Activated T-helper 1 cell treated with anti-CD3 and anti-CD28 coated beads, Interleukin-12 subunit alpha, Interleukin-12 subunit beta, Interleukin-2, Interleukin-4 antibody, amounts not matched to agents 30 ng/mL and 10 ng/mL and 1 ng/mL, durations not matched to agents 14 hours and 24 hours and 36 hours (primary cell): ENCODE measurements at regions not wholly inside any gene's neighbourhood (a gene's known extent, or its start where the extent isn't known, plus 50 kb on each side); places are given as distances from the start of the nearest gene placed in this dataset.

Experiments used
- DNase-seq: peaks from one replicate; pipeline ENCODE4 v3.0.0; 2021; ENCODE audit warnings: low spot score
- H3K27ac Mint-ChIP-seq: one replicate; pipeline ENCODE4 v1.8.0; 2021; ENCODE audit warnings: mild to moderate bottlenecking, mixed read lengths
- H3K27me3 Mint-ChIP-seq: one replicate; pipeline ENCODE4 v1.8.0; 2022; ENCODE audit warnings: mild to moderate bottlenecking, moderate library complexity, mixed read lengths; ENCODE audit not compliant: insufficient read depth
- H3K36me3 Mint-ChIP-seq: one replicate; pipeline ENCODE4 v1.8.0; 2021; ENCODE audit warnings: low read depth, mixed read lengths
- H3K4me1 Mint-ChIP-seq: one replicate; pipeline ENCODE4 v1.8.0; 2021; ENCODE audit warnings: low read depth, mixed read lengths
- H3K4me3 Mint-ChIP-seq: one replicate; pipeline ENCODE4 v1.8.0; 2021; ENCODE audit warnings: mild to moderate bottlenecking, moderate library complexity, mixed read lengths
- H3K9me3 Mint-ChIP-seq: one replicate; pipeline ENCODE4 v1.8.0; 2021; ENCODE audit warnings: mixed read lengths
- intact Hi-C: fragments of 100-400 bp; cut with micrococcal nuclease; formaldehyde crosslinking; loops from one replicate; pipeline ENCODE4 v1.15.1; 2024

DNA sequence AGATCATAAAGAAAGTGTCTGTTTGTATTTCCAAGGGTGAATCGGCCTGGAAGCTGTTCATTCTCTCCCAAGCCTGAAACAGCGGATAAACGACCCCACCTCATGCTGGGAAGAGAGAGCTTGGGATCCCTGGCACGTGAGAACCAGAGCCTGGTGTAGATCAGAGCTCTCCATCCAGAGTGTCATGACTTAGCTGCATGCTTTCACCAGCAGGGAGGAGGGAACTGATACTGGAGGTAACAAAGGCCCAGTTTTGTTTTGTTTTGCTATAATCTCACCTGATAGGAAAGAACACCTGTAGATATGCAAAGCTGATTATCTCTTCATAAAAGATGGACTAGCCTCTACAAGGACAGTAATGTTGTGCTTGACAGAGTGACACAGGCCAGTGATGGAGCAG is 236.6 kb downstream of the POM121L12 start:
- no peak overlapping the region for H3K27ac Mint-ChIP-seq
- no peaks in the 10 kb centered on the region for H3K36me3 Mint-ChIP-seq
- DNase-seq, result no peak
- intact Hi-C loops, result no loop called here
- H3K4me3 Mint-ChIP-seq, result no peak overlapping the region
- H3K27me3 Mint-ChIP-seq, result no peaks in the 10 kb centered on the region
- H3K4me1 Mint-ChIP-seq, result no peaks in the 10 kb centered on the region
- H3K9me3 Mint-ChIP-seq, result peaks cover 28% of the 10 kb centered on the region

DNA sequence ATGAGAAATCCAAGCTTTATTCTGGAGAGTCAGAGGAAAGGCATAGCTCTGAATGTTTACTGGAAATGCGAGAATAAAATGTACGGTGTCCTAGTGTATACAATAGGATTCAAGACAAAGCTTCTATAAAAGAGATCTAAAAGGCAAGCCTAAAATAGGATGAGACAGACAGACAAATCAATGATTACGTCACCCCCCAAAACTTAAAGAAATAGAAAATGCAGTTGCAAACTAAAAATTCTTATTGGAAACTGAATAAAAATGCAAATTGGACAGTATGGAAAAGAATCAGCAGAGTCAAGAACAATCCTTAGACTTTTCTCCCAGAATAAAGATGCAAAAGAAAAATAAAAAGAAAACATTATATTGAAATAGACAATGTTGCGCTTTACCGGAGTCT is 245.9 kb downstream of the POM121L12 start:
- H3K27me3 Mint-ChIP-seq, result no peaks in the 10 kb centered on the region
- H3K4me1 Mint-ChIP-seq, result no peaks in the 10 kb centered on the region
- DNase-seq, result no peak
- no peak overlapping the region for H3K4me3 Mint-ChIP-seq
- intact Hi-C loops, result no loop called here
- H3K9me3 Mint-ChIP-seq, result peaks cover 26% of the 10 kb centered on the region
- no peak overlapping the region for H3K27ac Mint-ChIP-seq
- no peaks in the 10 kb centered on the region for H3K36me3 Mint-ChIP-seq

DNA sequence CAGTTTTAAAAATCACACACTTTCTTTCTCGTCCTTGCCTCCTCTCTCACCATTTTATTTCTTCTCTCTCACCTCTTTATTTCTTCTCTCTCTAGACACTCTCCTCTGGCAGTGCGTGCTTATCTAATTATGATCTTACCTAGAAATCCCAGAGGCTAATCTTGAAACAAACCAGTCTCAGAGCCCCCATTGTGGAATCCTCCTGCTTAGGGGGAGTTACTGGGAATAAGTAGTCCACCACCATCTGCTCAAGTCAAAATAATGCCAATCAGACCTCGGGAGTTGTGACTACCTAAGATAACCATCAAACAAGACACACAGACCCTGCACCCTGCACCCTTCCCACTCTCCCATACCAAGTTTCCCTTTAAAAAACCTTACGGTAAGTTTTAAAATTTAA is 256.9 kb downstream of the POM121L12 start:
- Mint-ChIP-seq H3K4me1 (no peaks in the 10 kb centered on the region), H3K36me3 (no peaks in the 10 kb centered on the region), H3K9me3 (peaks cover 48% of the 10 kb centered on the region), H3K27me3 (no peaks in the 10 kb centered on the region), H3K27ac (no peak overlapping the region), H3K4me3 (no peak overlapping the region)
- intact Hi-C loops, result no loop called here
- DNase-seq, result no peak

DNA sequence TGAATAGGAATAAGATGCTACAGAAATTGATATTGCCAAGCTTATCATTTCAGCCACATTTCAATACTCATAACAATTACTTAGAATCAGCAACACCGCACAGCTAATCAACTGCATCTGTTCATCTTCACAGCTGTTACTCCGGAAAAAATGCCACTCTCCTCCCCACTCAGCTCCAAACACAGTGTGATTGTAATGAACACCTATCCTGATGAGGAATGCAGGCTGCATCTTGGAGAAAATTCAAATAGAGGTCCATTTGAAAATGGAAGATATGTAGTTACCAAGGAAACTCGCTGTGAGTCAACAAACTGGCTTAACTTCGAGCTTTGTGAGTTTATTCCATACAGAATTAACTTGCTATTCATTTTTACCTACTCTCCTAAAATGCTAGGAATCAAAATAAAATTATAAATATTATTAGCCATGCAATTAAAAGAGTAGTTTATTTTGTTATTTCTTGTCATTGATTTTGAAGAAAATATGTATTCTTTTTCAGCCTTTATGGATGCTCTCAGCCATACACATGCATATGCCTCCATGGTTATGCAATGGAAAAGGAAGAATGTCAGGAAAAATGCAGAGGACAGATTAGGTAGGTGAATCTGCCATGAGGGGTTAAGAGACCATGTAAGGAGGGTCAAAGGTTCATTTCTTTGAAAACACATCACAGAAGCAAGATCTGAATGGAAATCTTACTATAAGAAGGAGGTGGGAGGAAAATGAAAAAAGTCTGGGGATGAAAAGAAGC is 267.2 kb downstream of the POM121L12 start:
- DNase-seq, result no peak
- intact Hi-C loops, result no loop called here
- Mint-ChIP-seq H3K27ac (no peak overlapping the region), H3K27me3 (no peaks in the 10 kb centered on the region), H3K4me3 (no peak overlapping the region), H3K9me3 (peaks cover 39% of the 10 kb centered on the region), H3K4me1 (no peaks in the 10 kb centered on the region), H3K36me3 (no peaks in the 10 kb centered on the region)

DNA sequence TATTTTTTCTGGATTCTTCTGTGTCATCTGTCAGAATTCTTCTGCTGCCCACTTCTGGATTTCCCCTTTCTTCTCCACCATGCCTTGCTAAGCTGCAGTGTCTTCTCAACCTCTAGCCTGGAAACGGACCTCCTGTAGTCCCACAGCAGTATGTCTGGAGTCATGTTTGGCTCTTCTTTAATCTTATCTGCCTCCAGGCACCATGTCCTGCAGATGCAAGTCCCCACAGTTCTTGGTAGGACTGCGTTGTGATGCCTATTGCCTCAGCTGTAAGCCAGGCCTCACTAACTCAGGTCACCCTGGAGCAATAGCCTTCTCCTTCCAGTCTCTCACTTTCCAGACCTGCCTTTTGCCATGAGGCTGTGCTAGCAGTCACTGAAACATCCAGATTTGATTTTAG is 268.3 kb downstream of the POM121L12 start:
- peaks cover 41% of the 10 kb centered on the region for H3K9me3 Mint-ChIP-seq
- H3K4me3 Mint-ChIP-seq, result no peak overlapping the region
- H3K27ac Mint-ChIP-seq, result no peak overlapping the region
- intact Hi-C loops, result no loop called here
- H3K4me1 Mint-ChIP-seq, result no peaks in the 10 kb centered on the region
- H3K27me3 Mint-ChIP-seq, result no peaks in the 10 kb centered on the region
- H3K36me3 Mint-ChIP-seq, result no peaks in the 10 kb centered on the region
- DNase-seq, result no peak

DNA sequence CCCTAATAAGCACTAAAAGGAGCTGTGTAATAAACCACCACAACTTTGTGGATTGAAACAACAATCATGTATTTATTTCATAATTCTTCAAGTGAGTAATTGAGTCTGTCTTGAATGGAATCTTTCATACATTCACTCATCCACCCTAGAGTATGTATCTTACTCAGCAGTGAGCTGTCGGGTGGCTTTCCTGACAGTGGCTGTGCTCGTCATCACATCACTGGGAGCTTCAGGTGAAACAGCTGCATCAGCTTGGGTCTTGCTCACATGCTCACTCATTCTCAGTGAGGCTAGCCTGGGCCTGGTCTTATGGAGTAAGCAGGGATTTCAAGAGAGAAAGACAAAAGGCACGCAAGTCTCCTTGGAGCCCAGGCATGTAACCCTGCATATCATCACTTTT is 271.4 kb downstream of the POM121L12 start:
- no peaks in the 10 kb centered on the region for H3K4me1 Mint-ChIP-seq
- no peaks in the 10 kb centered on the region for H3K36me3 Mint-ChIP-seq
- no peak overlapping the region for H3K4me3 Mint-ChIP-seq
- H3K27ac Mint-ChIP-seq, result no peak overlapping the region
- H3K27me3 Mint-ChIP-seq, result no peaks in the 10 kb centered on the region
- DNase-seq, result no peak
- intact Hi-C loops, result no loop called here
- peaks cover 60% of the 10 kb centered on the region for H3K9me3 Mint-ChIP-seq

DNA sequence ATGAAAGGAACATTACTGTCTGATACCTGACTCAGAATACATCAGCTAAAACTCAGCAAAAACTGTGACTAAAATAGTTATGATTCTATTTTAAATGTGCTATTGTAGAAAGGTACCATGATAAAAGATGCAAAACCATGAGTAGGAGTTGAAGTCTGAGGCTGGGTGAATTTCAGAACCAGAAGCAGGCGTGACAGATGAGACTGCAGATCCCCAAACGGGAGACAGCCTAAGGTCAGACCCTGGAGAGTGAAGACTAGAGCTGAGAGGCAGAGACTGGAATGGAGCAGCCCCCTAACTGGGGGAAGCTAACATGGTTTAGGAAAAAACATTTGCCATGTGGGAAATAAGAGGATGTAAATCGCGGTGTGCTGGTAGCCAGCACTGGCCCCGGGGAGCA is 275.8 kb downstream of the POM121L12 start:
- no peaks in the 10 kb centered on the region for H3K27me3 Mint-ChIP-seq
- no peak overlapping the region for H3K4me3 Mint-ChIP-seq
- H3K36me3 Mint-ChIP-seq, result no peaks in the 10 kb centered on the region
- peaks cover 44% of the 10 kb centered on the region for H3K9me3 Mint-ChIP-seq
- DNase-seq, result no peak
- no peaks in the 10 kb centered on the region for H3K4me1 Mint-ChIP-seq
- H3K27ac Mint-ChIP-seq, result no peak overlapping the region
- intact Hi-C loops, result no loop called here

DNA sequence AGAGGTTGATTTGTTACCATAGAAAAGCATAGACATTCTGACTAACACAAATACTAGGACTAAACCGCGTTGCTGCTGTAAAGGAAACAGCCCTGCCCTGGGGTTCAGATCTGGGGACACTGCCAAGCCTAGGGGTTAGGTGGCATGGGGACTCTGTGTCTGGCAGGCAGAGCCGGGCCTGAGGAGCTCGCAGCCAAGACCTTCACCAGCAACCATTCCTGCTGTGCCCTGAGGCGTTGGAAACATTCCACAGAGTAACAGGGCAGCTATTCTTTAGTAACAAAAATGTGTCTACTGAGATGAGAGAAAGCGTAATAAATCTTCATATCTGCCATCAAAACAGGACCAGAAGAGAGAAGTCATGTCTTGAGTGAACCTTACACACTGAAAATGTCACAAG is 280.5 kb downstream of the POM121L12 start:
- intact Hi-C loops, result no loop called here
- Mint-ChIP-seq H3K4me3 (no peak overlapping the region), H3K27me3 (no peaks in the 10 kb centered on the region), H3K36me3 (no peaks in the 10 kb centered on the region), H3K27ac (no peak overlapping the region), H3K9me3 (peaks cover 21% of the 10 kb centered on the region), H3K4me1 (no peaks in the 10 kb centered on the region)
- DNase-seq, result no peak

DNA sequence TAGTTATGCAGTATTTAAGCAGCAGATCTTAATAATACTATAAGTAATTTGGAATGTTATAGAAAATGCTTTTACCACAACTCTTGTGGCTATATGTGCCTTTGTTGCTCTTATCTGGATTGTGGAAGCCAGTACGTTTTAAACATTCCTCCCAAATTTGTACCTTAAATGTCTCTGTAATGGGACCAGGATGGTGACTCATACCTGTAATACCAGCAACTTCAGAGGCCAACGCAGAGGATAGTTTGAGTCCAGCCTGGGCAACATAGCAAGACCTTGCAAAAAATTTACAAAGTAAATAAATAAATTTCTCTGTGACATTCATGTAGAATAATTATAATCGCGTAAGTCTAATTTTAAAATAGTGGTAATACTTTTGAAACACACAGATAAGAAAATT is 283.1 kb downstream of the POM121L12 start:
- H3K9me3 Mint-ChIP-seq, result peaks cover 27% of the 10 kb centered on the region
- no peak overlapping the region for H3K4me3 Mint-ChIP-seq

DNA sequence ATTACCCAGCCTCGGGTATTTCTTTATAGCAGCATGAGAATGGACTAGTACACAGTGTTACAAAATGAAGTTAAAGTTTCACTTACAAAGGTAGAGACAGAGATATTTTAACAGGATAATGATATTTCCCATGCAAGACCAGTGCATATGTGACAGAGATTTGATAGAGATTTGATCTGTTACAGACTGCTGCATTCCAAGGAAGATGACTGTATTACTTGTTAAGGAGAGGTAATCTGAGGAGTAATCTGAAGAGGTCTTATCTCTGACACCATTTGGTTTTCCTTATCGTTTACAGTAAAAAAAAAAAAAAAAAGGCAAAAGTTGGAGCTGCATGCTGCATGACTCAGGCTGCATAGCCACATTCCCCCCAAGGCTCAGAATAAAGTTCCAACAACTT is 289.6 kb downstream of the POM121L12 start:
- Mint-ChIP-seq H3K27ac (no peak overlapping the region), H3K4me1 (no peaks in the 10 kb centered on the region), H3K27me3 (no peaks in the 10 kb centered on the region), H3K9me3 (peaks cover 27% of the 10 kb centered on the region), H3K4me3 (no peak overlapping the region), H3K36me3 (no peaks in the 10 kb centered on the region)
- DNase-seq, result no peak
- intact Hi-C loops, result loop anchor here (10.0 kb wide), 2 partner anchors 60 to 80 kb away; no protein-coding TSS in a partner anchor

More for the DNA sequence above, 283.1 kb downstream of the POM121L12 start:
- H3K4me1 Mint-ChIP-seq, result no peaks in the 10 kb centered on the region
- no peak overlapping the region for H3K27ac Mint-ChIP-seq
- no peaks in the 10 kb centered on the region for H3K27me3 Mint-ChIP-seq
- no peaks in the 10 kb centered on the region for H3K36me3 Mint-ChIP-seq
- intact Hi-C loops, result no loop called here
- no peak for DNase-seq

DNA sequence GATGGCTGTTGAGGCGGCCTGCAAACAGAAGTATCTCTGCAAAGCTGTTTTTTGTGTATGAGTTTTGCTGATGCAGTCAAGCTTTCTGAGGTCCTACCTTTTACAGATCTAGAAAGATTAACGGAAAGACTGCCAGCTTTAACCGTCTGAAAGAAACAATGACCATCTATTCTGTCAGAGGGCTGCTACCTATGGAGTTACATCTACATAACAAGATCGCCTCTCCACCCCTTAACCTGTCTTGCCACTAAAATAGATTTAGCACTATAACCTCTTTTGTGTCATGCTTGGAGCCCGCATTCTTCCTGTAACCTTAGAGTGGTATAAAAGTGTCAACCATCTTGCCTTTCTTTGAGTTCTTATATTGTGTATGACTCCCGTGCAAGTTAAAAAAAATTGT is 291.2 kb downstream of the POM121L12 start:
- intact Hi-C loops, result loop anchor here (10.0 kb wide), 2 partner anchors 62 to 78 kb away; no protein-coding TSS in a partner anchor
- no peaks in the 10 kb centered on the region for H3K4me1 Mint-ChIP-seq
- no peak overlapping the region for H3K4me3 Mint-ChIP-seq
- H3K27me3 Mint-ChIP-seq, result no peaks in the 10 kb centered on the region
- peaks cover 28% of the 10 kb centered on the region for H3K9me3 Mint-ChIP-seq
- DNase-seq, result no peak
- no peak overlapping the region for H3K27ac Mint-ChIP-seq
- H3K36me3 Mint-ChIP-seq, result no peaks in the 10 kb centered on the region

DNA sequence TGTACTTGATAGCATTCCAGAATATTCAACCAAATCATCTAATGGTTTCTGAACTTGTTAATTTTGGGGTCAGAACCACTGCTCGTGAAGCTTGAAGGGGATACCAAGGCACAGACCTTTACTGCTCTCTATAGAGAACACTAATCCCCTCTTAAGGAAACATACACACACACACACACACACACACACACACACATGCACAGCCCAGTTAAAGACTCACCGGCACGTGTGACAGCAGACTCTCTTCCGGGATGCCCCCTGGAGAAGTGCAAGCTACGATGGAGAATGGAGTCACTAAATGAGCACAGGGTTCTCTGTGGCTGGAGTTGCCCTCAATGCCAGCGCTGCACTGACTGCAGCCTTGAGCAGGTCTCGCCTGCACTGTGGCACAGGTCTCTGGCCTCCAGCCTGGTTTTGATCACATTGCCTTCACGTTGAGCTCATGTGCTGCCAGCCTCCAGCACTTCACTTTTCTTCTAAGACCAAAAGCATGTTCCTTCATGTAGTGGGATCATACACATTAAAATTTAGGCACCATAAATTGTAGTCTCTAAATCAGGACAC is 300.8 kb downstream of the POM121L12 start:
- H3K36me3 Mint-ChIP-seq, result no peaks in the 10 kb centered on the region
- DNase-seq, result no peak
- H3K4me1 Mint-ChIP-seq, result no peaks in the 10 kb centered on the region
- H3K9me3 Mint-ChIP-seq, result peaks cover 14% of the 10 kb centered on the region
- no peaks in the 10 kb centered on the region for H3K27me3 Mint-ChIP-seq
- H3K4me3 Mint-ChIP-seq, result no peak overlapping the region
- H3K27ac Mint-ChIP-seq, result no peak overlapping the region
- intact Hi-C loops, result no loop called here

DNA sequence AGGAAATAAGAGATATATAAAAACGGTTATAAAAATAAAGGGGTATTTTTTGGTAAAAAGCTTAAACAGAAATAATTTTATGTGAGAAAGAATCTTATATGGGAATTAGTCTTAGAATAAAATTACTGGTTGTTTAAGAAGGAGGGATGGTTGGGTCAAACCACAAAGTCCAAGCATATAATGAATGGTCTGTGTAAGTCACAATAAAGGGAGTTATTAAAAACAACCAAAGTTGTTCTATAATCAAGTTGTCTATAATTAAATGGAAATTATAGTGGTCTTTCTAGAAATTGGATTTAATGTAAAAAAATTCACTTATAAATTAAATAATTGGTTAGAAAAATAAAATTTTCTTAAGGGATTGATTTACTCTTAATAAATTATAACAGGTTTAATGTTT is 304.8 kb downstream of the POM121L12 start:
- Mint-ChIP-seq H3K4me3 (no peak overlapping the region), H3K36me3 (no peaks in the 10 kb centered on the region), H3K9me3 (peaks cover 31% of the 10 kb centered on the region), H3K4me1 (no peaks in the 10 kb centered on the region), H3K27me3 (no peaks in the 10 kb centered on the region), H3K27ac (no peak overlapping the region)
- no peak for DNase-seq
- intact Hi-C loops, result no loop called here
